IMR-90 (cell line): ENCODE measurements at regions not wholly inside any gene's neighbourhood (a gene's known extent, or its start where the extent isn't known, plus 50 kb on each side); places are given as distances from the start of the nearest gene placed in this dataset.

Experiments used
- ATAC-seq: fragments of 200-7000 bp; cut with Tn5 transposase; 2 replicates; pipeline ENCODE4 v1.9.1; 2020; ENCODE audit warnings: low read depth, mild to moderate bottlenecking, moderate library complexity
- BruUV-seq: library from RNA; stranded (reverse); fragments of 400-500 nt; replicated peaks from 2 replicates; lab custom pipeline; 2021; lab: Mats Ljungman, UMichigan
- CTCF ChIA-PET: fragments of 300-600 bp; formaldehyde crosslinking; extraction: SDS; loops from one replicate; lab custom pipeline; 2021; ENCODE audit warnings: antibody characterized with exemption; lab: Yijun Ruan, JAX
- POLR2A ChIA-PET: fragments of 300-600 bp; sonication (Branson Sonifier 250); formaldehyde crosslinking; loops from one replicate; lab custom pipeline; 2022; ENCODE audit warnings: antibody characterized with exemption; ENCODE audit not compliant: unreplicated experiment; lab: Charles Lee
- DNase-seq: peaks from one replicate; pipeline ENCODE4 v3.0.0; 2013
- H2AFZ ChIP-seq: replicated peaks from 2 replicates; pipeline ENCODE3; 2013; ENCODE audit warnings: low read length, mild to moderate bottlenecking; ENCODE audit not compliant: poor library complexity
- H2AK5ac ChIP-seq: 2 replicates; pipeline ENCODE4 v1.6.1; 2013; ENCODE audit warnings: low read depth, low read length, inconsistent platforms
- H2AK9ac ChIP-seq: replicated peaks from 2 replicates; pipeline ENCODE3; 2013; ENCODE audit warnings: mild to moderate bottlenecking, low read depth, low read length, moderate library complexity; ENCODE audit not compliant: poor library complexity
- H2BK120ac ChIP-seq: 2 replicates; pipeline ENCODE4 v1.6.1; 2013; ENCODE audit warnings: low read depth, low read length, inconsistent platforms
- H2BK15ac ChIP-seq: 3 replicates; pipeline ENCODE4 v1.6.1; 2013; ENCODE audit warnings: low read depth, low read length, inconsistent platforms
- H2BK20ac ChIP-seq: 2 replicates; pipeline ENCODE4 v1.6.1; 2013; ENCODE audit warnings: low read depth, mild to moderate bottlenecking, inconsistent platforms, low read length, moderate library complexity
- H2BK5ac ChIP-seq: 2 replicates; pipeline ENCODE4 v1.6.1; 2013; ENCODE audit warnings: mild to moderate bottlenecking, low read depth, low read length, inconsistent platforms; ENCODE audit not compliant: poor library complexity, severe bottlenecking
- H3K14ac ChIP-seq: replicated peaks from 2 replicates; pipeline ENCODE4 v1.6.1; 2013; ENCODE audit warnings: low read depth, low read length, inconsistent platforms
- H3K18ac ChIP-seq: 2 replicates; pipeline ENCODE4 v1.6.1; 2013; ENCODE audit warnings: low read depth, low read length, control low read depth
- H3K23ac ChIP-seq: 2 replicates; pipeline ENCODE4 v1.6.1; 2013; ENCODE audit warnings: low read depth, low read length, inconsistent platforms
- H3K27ac ChIP-seq: 2 replicates; pipeline ENCODE4 v1.5.1; 2013; ENCODE audit warnings: mild to moderate bottlenecking, control low read depth, low read length; ENCODE audit not compliant: insufficient read depth
- H3K27me3 ChIP-seq: 2 replicates; pipeline ENCODE4 v1.6.1; 2013; ENCODE audit warnings: low read length; ENCODE audit not compliant: control insufficient read depth, insufficient read depth
- H3K36me3 ChIP-seq: 2 replicates; pipeline ENCODE4 v1.6.1; 2013; ENCODE audit warnings: low read length, mixed read lengths; ENCODE audit not compliant: control insufficient read depth, insufficient read depth
- H3K4ac ChIP-seq: 2 replicates; pipeline ENCODE4 v1.6.1; 2013; ENCODE audit warnings: low read depth, low read length, inconsistent platforms
- H3K4me1 ChIP-seq: 2 replicates; pipeline ENCODE4 v1.6.1; 2013; ENCODE audit warnings: low read length, mixed read lengths; ENCODE audit not compliant: control insufficient read depth, insufficient read depth
- H3K4me2 ChIP-seq: 2 replicates; pipeline ENCODE4 v1.6.1; 2013; ENCODE audit warnings: low read depth, mild to moderate bottlenecking, control low read depth, low read length, moderate library complexity
- H3K4me3 ChIP-seq: 2 replicates; pipeline ENCODE4 v1.5.1; 2013; ENCODE audit warnings: low read depth, mild to moderate bottlenecking, control low read depth, low read length, moderate library complexity; ENCODE audit not compliant: insufficient read depth
- H3K56ac ChIP-seq: 2 replicates; pipeline ENCODE4 v1.6.1; 2013; ENCODE audit warnings: low read length, inconsistent platforms; ENCODE audit not compliant: insufficient read depth; ENCODE audit errors: extremely low read depth
- H3K79me1 ChIP-seq, 2 experiments: 2 replicates each; pipeline ENCODE4 v1.6.1; 2013; ENCODE audit warnings: low read length in 2 of 2, inconsistent platforms in 1 of 2, low read depth in 1 of 2
- H3K9ac ChIP-seq: 2 replicates; pipeline ENCODE4 v1.6.1; 2013; ENCODE audit warnings: low read depth, low read length, control low read depth
- H3K9me1 ChIP-seq: 2 replicates; pipeline ENCODE4 v1.6.1; 2013; ENCODE audit warnings: low read length, inconsistent platforms; ENCODE audit not compliant: insufficient read depth
- H3K9me3 ChIP-seq: 2 replicates; pipeline ENCODE4 v1.6.1; 2013; ENCODE audit warnings: low read length; ENCODE audit not compliant: control insufficient read depth, insufficient read depth
- H4K20me1 ChIP-seq: 2 replicates; pipeline ENCODE4 v1.6.1; 2013; ENCODE audit warnings: low read length, inconsistent platforms; ENCODE audit not compliant: insufficient read depth
- H4K5ac ChIP-seq: 2 replicates; pipeline ENCODE4 v1.6.1; 2013; ENCODE audit warnings: mild to moderate bottlenecking, low read depth, low read length, control low read depth
- H4K8ac ChIP-seq, 2 experiments: 2 replicates each; pipeline ENCODE4 v1.6.1; 2013; ENCODE audit warnings: low read depth in 2 of 2, low read length in 2 of 2, control low read depth in 1 of 2, inconsistent platforms in 1 of 2
- H4K91ac ChIP-seq: 2 replicates; pipeline ENCODE4 v1.6.1; 2013; ENCODE audit warnings: low read depth, low read length, inconsistent platforms; ENCODE audit not compliant: insufficient read depth
- BHLHE40 ChIP-seq: fragments of 150-350 bp; IDR thresholded peaks from 2 replicates; pipeline ENCODE4 v1.6.1; 2016; ENCODE audit warnings: mild to moderate bottlenecking, low read depth, low read length
- CEBPB ChIP-seq: IDR thresholded peaks from 2 replicates; pipeline ENCODE4 v1.6.1; 2012; ENCODE audit warnings: low read depth, low read length, improper control_type of control experiment
- CHD1 ChIP-seq: IDR thresholded peaks from 2 replicates; pipeline ENCODE4 v1.6.1; 2012; ENCODE audit warnings: low read depth, low read length, improper control_type of control experiment
- MAFK ChIP-seq: IDR thresholded peaks from 2 replicates; pipeline ENCODE4 v1.6.1; 2012; ENCODE audit warnings: low read depth, low read length, improper control_type of control experiment
- WGBS, 2 experiments: methylation state at CpG; one replicate each; pipeline versions ENCODE4 v1.1.5 to v1.1.7; 2013; ENCODE audit warnings: missing lambda C conversion rate in 2 of 2; ENCODE audit not compliant: insufficient read length in 1 of 2; ENCODE audit errors: extremely low coverage in 2 of 2; 5-methylcytosine and 5-hydroxymethylcytosine counted together
- dilution Hi-C: fragments of 300-500 bp; cut with HindIII; formaldehyde crosslinking; loops from one replicate; pipeline ENCODE4 v1.14.3; 2018; ENCODE audit warnings: low sequenced_read_pairs; ENCODE audit not compliant: unreplicated experiment
- in situ Hi-C: fragments of 300-500 bp; cut with MboI; formaldehyde crosslinking; loops from 3 replicates; pipeline ENCODE4 v1.14.3; 2019; ENCODE audit warnings: low sequenced_read_pairs, inconsistent platforms, mixed read lengths
- intact Hi-C: fragments of 100-400 bp; cut with micrococcal nuclease; formaldehyde crosslinking; loops from 2 replicates; pipeline ENCODE4 v1.10.0; 2022
- TF ChIP-seq, protein P1 (sequence below): fragments of 150-350 bp; IDR thresholded peaks from 2 replicates; pipeline ENCODE4 v1.6.1; 2017; ENCODE audit warnings: mild to moderate bottlenecking, antibody characterized with exemption, low read length, low read depth

DNA sequence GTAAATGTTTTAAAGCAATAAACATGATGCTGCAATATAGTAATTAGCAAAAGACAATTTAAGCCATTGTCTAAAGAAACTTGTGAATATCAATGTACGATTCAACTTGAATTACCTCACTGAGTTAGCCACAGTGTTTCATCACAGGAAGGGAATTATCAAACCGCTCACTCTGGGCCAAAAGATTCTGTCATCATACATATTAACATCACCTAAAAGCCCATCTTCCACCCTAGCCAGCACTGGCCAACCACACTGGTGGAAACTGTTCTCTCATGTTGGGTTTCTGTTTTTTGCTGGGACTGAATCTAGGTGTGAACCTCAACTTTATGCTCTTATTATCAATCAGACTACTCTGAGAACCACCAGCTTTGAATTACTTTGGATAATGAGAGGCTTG, 497.7 kb upstream of the THBS1 start:
- dilution Hi-C loops = no loop called here
- intact Hi-C loops = no loop called here

More for the DNA sequence above, 497.7 kb upstream of the THBS1 start:
- ChIA-PET CTCF (no interaction called here), POLR2A (no interaction called here)
- no peak overlapping the region for H3K18ac ChIP-seq
- H3K4me1 ChIP-seq = peaks cover 10% of the 10 kb centered on the region
- ATAC-seq (no peak), DNase-seq (peak; percentile 51)
- H4K20me1 ChIP-seq = no peaks in the 10 kb centered on the region
- no peak overlapping the region for H3K56ac ChIP-seq
- H3K9ac ChIP-seq = no peak overlapping the region
- no peak overlapping the region; the same call in 1 of the 2 replicates for H3K4ac ChIP-seq
- H2AFZ ChIP-seq = no peak overlapping the region
- H2BK120ac ChIP-seq = peak overlapping the region; percentile 25; the same call in 1 of the 2 replicates
- in situ Hi-C loops = no loop called here
- no peak overlapping the region for H3K27ac ChIP-seq
- no peak overlapping the region for H3K4me2 ChIP-seq
- H2BK15ac ChIP-seq = peak overlapping the region; percentile 97; the same call in 2 of the 3 replicates
- H3K9me3 ChIP-seq = no peaks in the 10 kb centered on the region
- H2AK9ac ChIP-seq = no peak overlapping the region
- no TSS peak for BruUV-seq
- WGBS, 2 experiments = no CpG with 5 or more reads among the region's 2 CpGs
- H3K14ac ChIP-seq = no peak overlapping the region
- H4K91ac ChIP-seq = peak overlapping the region; percentile 32; the same call in 1 of the 2 replicates
- no peak overlapping the region for H3K23ac ChIP-seq
- H2BK5ac ChIP-seq = no peak overlapping the region
- no peaks in the 10 kb centered on the region for H3K36me3 ChIP-seq
- no peaks in the 10 kb centered on the region for H3K79me1 ChIP-seq
- TF ChIP-seq BHLHE40 = no peak
- no peak for TF ChIP-seq CHD1
- no peak; the same call in 1 of the 2 replicates for TF ChIP-seq CEBPB
- TF ChIP-seq MAFK = no peak
- TF ChIP-seq, protein P1, sequence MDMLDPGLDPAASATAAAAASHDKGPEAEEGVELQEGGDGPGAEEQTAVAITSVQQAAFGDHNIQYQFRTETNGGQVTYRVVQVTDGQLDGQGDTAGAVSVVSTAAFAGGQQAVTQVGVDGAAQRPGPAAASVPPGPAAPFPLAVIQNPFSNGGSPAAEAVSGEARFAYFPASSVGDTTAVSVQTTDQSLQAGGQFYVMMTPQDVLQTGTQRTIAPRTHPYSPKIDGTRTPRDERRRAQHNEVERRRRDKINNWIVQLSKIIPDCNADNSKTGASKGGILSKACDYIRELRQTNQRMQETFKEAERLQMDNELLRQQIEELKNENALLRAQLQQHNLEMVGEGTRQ = no peak
- H3K4me3 ChIP-seq = no peak overlapping the region
- H4K8ac ChIP-seq = no peak overlapping the region
- H2AK5ac ChIP-seq = peak overlapping the region; percentile 11; the same call in 1 of the 2 replicates
- peaks cover 8% of the 10 kb centered on the region; the same call in 1 of the 2 replicates for H3K9me1 ChIP-seq
- 0 out of 2 replicates have a peak overlapping the region, but pooled peaks have one; percentile 27 for H2BK20ac ChIP-seq
- H4K5ac ChIP-seq = no peak overlapping the region
- no peaks in the 10 kb centered on the region for H3K27me3 ChIP-seq
